Common myeloid progenitor, CD34-positive (primary cell): ENCODE measurements at regions not wholly inside any gene's neighbourhood (a gene's known extent, or its start where the extent isn't known, plus 50 kb on each side); places are given as distances from the start of the nearest gene placed in this dataset.
A peak's percentile ranks its signal among the peaks of the same experiment; 100 is the strongest.

Experiments used
- CTCF ChIA-PET: fragments of 350-600 bp; sonication (Branson Sonifier 250); formaldehyde crosslinking; loops from one replicate; lab custom pipeline; 2021; ENCODE audit warnings: antibody characterized with exemption; lab: Charles Lee
- POLR2A ChIA-PET: fragments of 350-600 bp; sonication (Branson Sonifier 250); formaldehyde crosslinking; loops from one replicate; lab custom pipeline; 2021; ENCODE audit warnings: antibody characterized with exemption; lab: Charles Lee
- DNase-seq, 3 donors: peaks; one replicate each; pipeline versions ENCODE4 v3.0.0 to v3.0.0-alpha.2; 2013
- H3K27ac ChIP-seq, 2 experiments: 1 replicate in 1 of 2; 2 replicates in 1 of 2; pipeline ENCODE4 v1.7.0; 2013; ENCODE audit warnings: inconsistent platforms in 2 of 2, low read length in 2 of 2, mild to moderate bottlenecking in 2 of 2, low read depth in 1 of 2, moderate library complexity in 1 of 2; ENCODE audit not compliant: severe bottlenecking in 2 of 2, insufficient read depth in 1 of 2, poor library complexity in 1 of 2
- H3K27me3 ChIP-seq, 5 experiments: replicated peaks in 2 of 5; 1 replicate in 3 of 5; 2 replicates in 2 of 5; pipeline versions ENCODE4 v1.6.1 to v1.7.0; 2013; ENCODE audit warnings: low read length in 4 of 5, mild to moderate bottlenecking in 2 of 5, moderate library complexity in 2 of 5, inconsistent platforms in 1 of 5; ENCODE audit not compliant: insufficient read depth in 5 of 5, control insufficient read depth in 4 of 5
- H3K36me3 ChIP-seq, 4 experiments: 1 replicate in 2 of 4; 2 replicates in 2 of 4; pipeline versions ENCODE4 v1.6.1 to v1.7.0; 2013; ENCODE audit warnings: low read length in 3 of 4, control low read depth in 1 of 4, mild to moderate bottlenecking in 1 of 4; ENCODE audit not compliant: control insufficient read depth in 4 of 4, insufficient read depth in 4 of 4
- H3K4me1 ChIP-seq, 4 experiments: 1 replicate in 3 of 4; 2 replicates in 1 of 4; pipeline versions ENCODE4 v1.6.1 to v1.7.1; 2013; ENCODE audit warnings: low read length in 3 of 4, mild to moderate bottlenecking in 3 of 4, control low read depth in 1 of 4, inconsistent platforms in 1 of 4, moderate library complexity in 1 of 4; ENCODE audit not compliant: control insufficient read depth in 4 of 4, insufficient read depth in 4 of 4; ENCODE audit errors: control extremely low read depth in 1 of 4
- H3K4me3 ChIP-seq, 7 experiments: 1 replicate in 4 of 7; 2 replicates in 3 of 7; pipeline versions ENCODE4 v1.5.1 to v1.7.0; 2013; ENCODE audit warnings: mild to moderate bottlenecking in 7 of 7, low read length in 6 of 7, moderate library complexity in 6 of 7, inconsistent platforms in 2 of 7, low read depth in 2 of 7, control low read depth in 1 of 7; ENCODE audit not compliant: insufficient read depth in 4 of 7, control insufficient read depth in 1 of 7; ENCODE audit errors: extremely low read depth in 1 of 7
- H3K9me3 ChIP-seq, 5 experiments: 1 replicate in 4 of 5; 2 replicates in 1 of 5; pipeline versions ENCODE4 v1.6.1 to v1.7.1; 2013; ENCODE audit warnings: low read length in 4 of 5, mild to moderate bottlenecking in 2 of 5, inconsistent platforms in 1 of 5, low read depth in 1 of 5, moderate library complexity in 1 of 5; ENCODE audit not compliant: control insufficient read depth in 4 of 5, insufficient read depth in 2 of 5; ENCODE audit errors: control extremely low read depth in 1 of 5
- WGBS: methylation state at CpG from one replicate; pipeline ENCODE4 v1.1.5; 2013; ENCODE audit not compliant: insufficient coverage; 5-methylcytosine and 5-hydroxymethylcytosine counted together

GRCh38 chr5:3862906-3863305 is 267.3 kb downstream of the IRX1 start:
- peaks cover 0 to 11% (median 0%) of the 10 kb centered on the region in 5 experiments for H3K9me3 ChIP-seq
- H3K27ac ChIP-seq = no peak overlapping the region
- H3K27me3 ChIP-seq = no peaks in the 10 kb centered on the region
- H3K36me3 ChIP-seq = no peaks in the 10 kb centered on the region
- WGBS = 86% methylated on average over 4 of the region's 4 CpGs
- peaks cover 0 to 11% (median 6%) of the 10 kb centered on the region in 4 experiments for H3K4me1 ChIP-seq
- ChIA-PET CTCF (no interaction called here), POLR2A (no interaction called here)
- H3K4me3 ChIP-seq = no peak overlapping the region
- DNase-seq = no peak

- no peak for DNase-seq
- Histone ChIP-seq H3K27me3 (no peaks in the 10 kb centered on the region), H3K4me3 (no peak overlapping the region), H3K27ac (no peak overlapping the region), H3K36me3 (no peaks in the 10 kb centered on the region), H3K4me1 (no peaks in the 10 kb centered on the region), H3K9me3 (peaks cover 0 to 6% (median 2%) of the 10 kb centered on the region in 5 experiments)
- ChIA-PET CTCF (no interaction called here), POLR2A (no interaction called here)
- 78% methylated on average over 5 of the region's 10 CpGs for WGBS
These were observed 279.5 kb downstream of the IRX1 start for GRCh38 chr5:3875144-3875543.

DNA sequence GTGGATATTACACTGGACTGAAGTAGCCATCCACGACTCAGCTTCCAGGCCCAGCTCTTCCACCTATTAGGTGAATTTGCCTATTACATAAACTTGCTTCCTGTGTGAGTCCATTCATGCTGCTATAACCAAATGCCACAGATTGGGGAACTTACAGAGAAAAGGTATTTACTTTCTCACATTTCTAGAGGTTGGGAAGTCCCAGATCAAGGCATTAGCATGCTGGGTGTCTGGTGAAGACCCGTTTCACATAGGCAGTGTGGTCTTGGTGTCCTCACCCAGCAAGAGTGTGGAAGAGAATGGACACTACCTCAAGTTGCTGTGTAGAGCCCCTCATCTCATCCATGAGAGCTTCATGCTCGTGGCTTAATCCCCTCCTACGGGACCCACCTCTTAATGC is 282.6 kb downstream of the IRX1 start:
- H3K4me3 ChIP-seq = no peak overlapping the region
- no peaks in the 10 kb centered on the region for H3K27me3 ChIP-seq
- no peak overlapping the region for H3K27ac ChIP-seq
- WGBS = 97% methylated on average over 3 of the region's 4 CpGs
- no peak for DNase-seq
- POLR2A ChIA-PET = no interaction called here
- no peaks in the 10 kb centered on the region for H3K36me3 ChIP-seq
- CTCF ChIA-PET = no interaction called here
- no peaks in the 10 kb centered on the region for H3K4me1 ChIP-seq
- H3K9me3 ChIP-seq = peaks cover 0 to 2% (median 0%) of the 10 kb centered on the region in 5 experiments

DNA sequence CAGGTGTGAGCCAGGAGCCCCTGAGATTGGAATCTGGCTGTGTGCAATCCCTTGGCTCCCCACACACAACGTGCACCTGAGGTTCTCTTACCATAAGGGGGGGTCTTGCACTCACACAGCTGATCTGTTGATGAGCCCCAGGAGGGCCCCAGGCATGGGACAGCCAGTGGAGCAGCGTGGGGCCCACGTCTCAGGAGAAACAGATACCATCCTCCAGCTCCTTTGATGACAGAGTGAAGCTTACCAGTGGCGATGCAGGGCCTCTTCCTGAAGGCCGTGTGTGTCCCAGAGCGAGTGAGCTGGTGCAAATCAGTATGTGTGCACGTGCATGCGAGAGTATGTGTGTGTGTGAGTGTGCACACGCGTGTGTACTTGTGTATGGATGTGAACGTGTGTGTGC is 287.4 kb downstream of the IRX1 start:
- CTCF ChIA-PET = no interaction called here
- H3K9me3 ChIP-seq = no peaks in the 10 kb centered on the region
- H3K4me1 ChIP-seq = peaks cover 6 to 19% (median 16%) of the 10 kb centered on the region in 4 experiments
- H3K27me3 ChIP-seq = no peaks in the 10 kb centered on the region
- no peak for DNase-seq
- no peaks in the 10 kb centered on the region for H3K36me3 ChIP-seq
- WGBS = 87% methylated on average over 11 of the region's 11 CpGs
- H3K27ac ChIP-seq = no peak overlapping the region
- no peak overlapping the region for H3K4me3 ChIP-seq
- POLR2A ChIA-PET = no interaction called here

- peaks cover 6 to 53% (median 34%) of the 10 kb centered on the region in 4 experiments for H3K4me1 ChIP-seq
- no peaks in the 10 kb centered on the region for H3K27me3 ChIP-seq
- peak overlapping the region in 3 of 7 experiments; percentile 17 to 50 (median 19) for H3K4me3 ChIP-seq
- peak; percentile 84 to 98 (median 96) for DNase-seq
- ChIA-PET CTCF (interaction anchor here (1.1 to 1.4 kb wide), 2 partner anchors 28 to 60 kb away, joined by 3 read pairs; no protein-coding TSS in a partner anchor), POLR2A (no interaction called here)
- WGBS = 0% methylated on average over 3 of the region's 9 CpGs
- H3K36me3 ChIP-seq = no peaks in the 10 kb centered on the region
- no peaks in the 10 kb centered on the region for H3K9me3 ChIP-seq
- peak overlapping the region in 1 of 2 experiments; percentile 41 for H3K27ac ChIP-seq
These were observed 291.2 kb downstream of the IRX1 start for GRCh38 chr5:3886524-3887451.

GRCh38 chr5:3888310-3888709 is 292.7 kb downstream of the IRX1 start:
- ChIA-PET CTCF (interaction anchor here (1.3 kb wide), 1 partner anchor 234 kb away, joined by 3 read pairs; no protein-coding TSS in a partner anchor), POLR2A (no interaction called here)
- H3K9me3 ChIP-seq = no peaks in the 10 kb centered on the region
- H3K27ac ChIP-seq = no peak overlapping the region
- H3K4me1 ChIP-seq = peaks cover 6 to 53% (median 34%) of the 10 kb centered on the region in 4 experiments
- WGBS = 96% methylated on average over 6 of the region's 6 CpGs
- DNase-seq = no peak
- H3K4me3 ChIP-seq = no peak overlapping the region
- no peaks in the 10 kb centered on the region for H3K27me3 ChIP-seq
- no peaks in the 10 kb centered on the region for H3K36me3 ChIP-seq
